ENCODE measurements at regions not wholly inside any gene's neighbourhood (a gene's known extent, or its start where the extent isn't known, plus 50 kb on each side); places are given as distances from the start of the nearest gene placed in this dataset.

GRCh38 chr4:85407546-85407945 lies 67.4 kb upstream of the ARHGAP24 start:
- FAIRE-seq = no peak

GRCh38 chr4:85408301-85408700 lies 66.6 kb upstream of the ARHGAP24 start:
- no peak for FAIRE-seq

GRCh38 chr4:85409251-85409650 lies 65.7 kb upstream of the ARHGAP24 start:
- FAIRE-seq = no peak

GRCh38 chr4:85411386-85411785 lies 63.6 kb upstream of the ARHGAP24 start:
- no peak for FAIRE-seq

GRCh38 chr4:85414972-85415371 lies 60.0 kb upstream of the ARHGAP24 start:
- FAIRE-seq = no peak

- no peak for FAIRE-seq
Observed at GRCh38 chr4:85416094-85416493, 58.9 kb upstream of the ARHGAP24 start.

GRCh38 chr4:85419103-85419502 lies 55.8 kb upstream of the ARHGAP24 start:
- no peak for FAIRE-seq

- FAIRE-seq = no peak
Observed at GRCh38 chr4:85420831-85421230, 54.1 kb upstream of the ARHGAP24 start.

- FAIRE-seq = no peak
Observed at GRCh38 chr4:85423431-85423830, 51.5 kb upstream of the ARHGAP24 start.
